ENCODE measurements at regions not wholly inside any gene's neighbourhood (a gene's known extent, or its start where the extent isn't known, plus 50 kb on each side); places are given as distances from the start of the nearest gene placed in this dataset.

- TF ChIP-seq ZFX (IDR thresholded peaks at IDR 0.05; ENCODE audit: borderline replicate concordance): no peak
- no peak for TF ChIP-seq CTCF (IDR thresholded peaks at IDR 0.05)
- no peak overlapping the region for H3K27ac ChIP-seq
These were observed 105.7 kb upstream of the FRMD1 start for GRCh38 chr6:168184701-168185100.

- no peak overlapping the region for H3K27ac ChIP-seq
- no peak for TF ChIP-seq ZFX (IDR thresholded peaks at IDR 0.05; ENCODE audit: borderline replicate concordance)
- TF ChIP-seq CTCF (IDR thresholded peaks at IDR 0.05): no peak
These were observed 104.6 kb upstream of the FRMD1 start for GRCh38 chr6:168183613-168183970.

- TF ChIP-seq ZFX (IDR thresholded peaks at IDR 0.05; ENCODE audit: borderline replicate concordance): no peak
- no peak for TF ChIP-seq CTCF (IDR thresholded peaks at IDR 0.05)
These were observed 104.0 kb upstream of the FRMD1 start for GRCh38 chr6:168182908-168183612.

GRCh38 chr6:168182366-168182765 is 103.4 kb upstream of the FRMD1 start:
- TF ChIP-seq ZFX (IDR thresholded peaks at IDR 0.05; ENCODE audit: borderline replicate concordance) (no peak), CTCF (IDR thresholded peaks at IDR 0.05) (no peak)
- H3K27ac ChIP-seq: no peak overlapping the region

More at GRCh38 chr6:168182908-168183612, 104.0 kb upstream of the FRMD1 start:
- no peak overlapping the region for H3K27ac ChIP-seq

GRCh38 chr6:168181876-168182275 is 102.9 kb upstream of the FRMD1 start:
- no peak overlapping the region for H3K27ac ChIP-seq
- TF ChIP-seq CTCF (IDR thresholded peaks at IDR 0.05) (no peak), ZFX (IDR thresholded peaks at IDR 0.05; ENCODE audit: borderline replicate concordance) (no peak)

- TF ChIP-seq ZFX (IDR thresholded peaks at IDR 0.05; ENCODE audit: borderline replicate concordance) (no peak), CTCF (IDR thresholded peaks at IDR 0.05) (no peak)
These were observed 102.3 kb upstream of the FRMD1 start for GRCh38 chr6:168181316-168181715.

GRCh38 chr6:168180548-168181011 is 101.6 kb upstream of the FRMD1 start:
- TF ChIP-seq CTCF (IDR thresholded peaks at IDR 0.05) (no peak), ZFX (IDR thresholded peaks at IDR 0.05; ENCODE audit: borderline replicate concordance) (no peak)
- H3K27ac ChIP-seq: no peak overlapping the region

More at GRCh38 chr6:168181316-168181715, 102.3 kb upstream of the FRMD1 start:
- no peak overlapping the region for H3K27ac ChIP-seq
